SU-DHL-6 (cell line): ENCODE measurements at regions not wholly inside any gene's neighbourhood (a gene's known extent, or its start where the extent isn't known, plus 50 kb on each side); places are given as distances from the start of the nearest gene placed in this dataset.

Experiments used
- H2AFZ ChIP-seq: fragments of 200-600 bp; sonication (generic); 2 replicates; pipeline ENCODE4 v1.6.1; 2014; ENCODE audit warnings: low read depth, mild to moderate bottlenecking, moderate library complexity, mixed read lengths, antibody characterized with exemption, low read length; ENCODE audit not compliant: severe bottlenecking
- H3F3A ChIP-seq: fragments of 200-600 bp; shearing (Covaris generic); 2 replicates; pipeline ENCODE4 v1.6.0; 2016; ENCODE audit warnings: antibody characterized with exemption, mild to moderate bottlenecking; ENCODE audit not compliant: insufficient read depth
- H3K27ac ChIP-seq: fragments of 200-600 bp; sonication (generic); 2 replicates; pipeline ENCODE4 v1.5.1; 2016; ENCODE audit warnings: low read depth, mild to moderate bottlenecking, low read length, moderate library complexity, mixed read lengths
- H3K27me3 ChIP-seq: fragments of 200-600 bp; sonication (generic), shearing (Covaris generic); 2 replicates; pipeline ENCODE4 v1.6.0; 2014; ENCODE audit warnings: mild to moderate bottlenecking, low read length
- H3K36me3 ChIP-seq: fragments of 200-600 bp; sonication (generic); 2 replicates; pipeline ENCODE4 v1.6.1; 2014; ENCODE audit warnings: mild to moderate bottlenecking, low read length, mixed read lengths
- H3K4me2 ChIP-seq: fragments of 300-600, 200-600 bp; shearing (Covaris generic), sonication (generic); 2 replicates; pipeline ENCODE4 v1.6.0; 2014; ENCODE audit warnings: low read length, low read depth, mild to moderate bottlenecking; ENCODE audit not compliant: poor library complexity, severe bottlenecking
- H3K4me3 ChIP-seq: fragments of 200-600 bp; sonication (generic); 2 replicates; pipeline ENCODE4 v1.5.1; 2014; ENCODE audit warnings: antibody characterized with exemption, low read length, mild to moderate bottlenecking, mixed read lengths; ENCODE audit not compliant: insufficient read depth, poor library complexity, severe bottlenecking
- H3K79me2 ChIP-seq: fragments of 200-600 bp; sonication (generic); 2 replicates; pipeline ENCODE4 v1.6.1; 2014; ENCODE audit warnings: mild to moderate bottlenecking, low read length, moderate library complexity; ENCODE audit not compliant: insufficient read depth
- H3K9ac ChIP-seq: fragments of 200-600 bp; sonication (generic); 2 replicates; pipeline ENCODE4 v1.7.0; 2014; ENCODE audit warnings: mild to moderate bottlenecking, low read length
- H3K9me2 ChIP-seq: fragments of 200-600 bp; sonication (generic); replicated peaks from 2 replicates; pipeline ENCODE4 v1.6.1; 2014; ENCODE audit warnings: low read length; ENCODE audit not compliant: insufficient read depth
- H3K9me3 ChIP-seq: fragments of 200-600 bp; sonication (generic); 2 replicates; pipeline ENCODE4 v1.6.1; 2014; ENCODE audit warnings: low read length, mixed read lengths; ENCODE audit not compliant: insufficient read depth
- H4K20me1 ChIP-seq: fragments of 200-600 bp; sonication (generic); 2 replicates; pipeline ENCODE4 v1.6.1; 2014; ENCODE audit warnings: low read depth, mild to moderate bottlenecking, antibody characterized with exemption, low read length, moderate library complexity, mixed read lengths
- EZH2phosphoT487 ChIP-seq: fragments of 200-600 bp; sonication (generic), shearing (Covaris generic); conservative IDR thresholded peaks from 2 replicates; pipeline ENCODE4 v1.6.1; 2018; ENCODE audit warnings: mild to moderate bottlenecking, antibody characterized with exemption, low read length, moderate library complexity, mixed read lengths
- TF ChIP-seq, protein P1 (sequence below): fragments of 200-600 bp; sonication (generic); IDR thresholded peaks from one replicate; pipeline ENCODE4 v1.5.1; 2017; ENCODE audit warnings: antibody characterized with exemption, mild to moderate bottlenecking, low read length, moderate library complexity; ENCODE audit not compliant: insufficient read depth, poor library complexity, severe bottlenecking

DNA sequence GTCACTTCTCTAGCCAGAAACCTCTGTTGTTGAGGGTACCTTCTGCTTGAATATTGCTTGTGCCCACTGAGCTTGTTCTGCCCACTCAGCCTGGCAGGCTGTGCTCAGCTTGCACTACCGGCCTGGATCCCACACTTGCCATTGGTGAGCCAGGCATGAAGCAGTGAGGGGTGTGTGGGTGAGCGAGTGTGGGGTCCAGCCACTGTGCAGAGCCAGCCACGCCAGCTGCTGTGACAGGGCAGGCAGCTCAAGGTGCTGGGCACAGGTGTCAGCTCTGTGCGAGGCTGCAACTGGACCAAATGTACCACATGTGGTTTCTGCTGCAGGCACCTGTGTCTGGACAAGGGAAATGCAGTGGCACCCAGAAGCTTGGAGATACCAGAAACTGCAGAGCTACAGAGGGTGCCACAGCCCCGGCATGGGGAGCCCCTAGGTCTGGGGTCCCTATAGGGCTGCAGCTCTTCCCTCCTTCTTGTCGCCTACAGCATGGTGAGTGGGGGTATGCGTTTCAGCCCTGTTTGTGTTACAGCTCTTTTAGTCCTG is 305.1 kb upstream of the RIOK2 start:
- Histone ChIP-seq H3K79me2 (no peaks in the 10 kb centered on the region), H3K9ac (no peak overlapping the region), H3K27ac (no peak overlapping the region), H3F3A (no peaks in the 10 kb centered on the region), H3K9me3 (no peaks in the 10 kb centered on the region), H4K20me1 (no peaks in the 10 kb centered on the region), H2AFZ (no peak overlapping the region), H3K4me2 (no peak overlapping the region), H3K9me2 (no peaks in the 10 kb centered on the region), H3K4me3 (no peak overlapping the region), H3K36me3 (no peaks in the 10 kb centered on the region), H3K27me3 (no peaks in the 10 kb centered on the region)
- no peak for TF ChIP-seq EZH2phosphoT487
- TF ChIP-seq, protein P1, sequence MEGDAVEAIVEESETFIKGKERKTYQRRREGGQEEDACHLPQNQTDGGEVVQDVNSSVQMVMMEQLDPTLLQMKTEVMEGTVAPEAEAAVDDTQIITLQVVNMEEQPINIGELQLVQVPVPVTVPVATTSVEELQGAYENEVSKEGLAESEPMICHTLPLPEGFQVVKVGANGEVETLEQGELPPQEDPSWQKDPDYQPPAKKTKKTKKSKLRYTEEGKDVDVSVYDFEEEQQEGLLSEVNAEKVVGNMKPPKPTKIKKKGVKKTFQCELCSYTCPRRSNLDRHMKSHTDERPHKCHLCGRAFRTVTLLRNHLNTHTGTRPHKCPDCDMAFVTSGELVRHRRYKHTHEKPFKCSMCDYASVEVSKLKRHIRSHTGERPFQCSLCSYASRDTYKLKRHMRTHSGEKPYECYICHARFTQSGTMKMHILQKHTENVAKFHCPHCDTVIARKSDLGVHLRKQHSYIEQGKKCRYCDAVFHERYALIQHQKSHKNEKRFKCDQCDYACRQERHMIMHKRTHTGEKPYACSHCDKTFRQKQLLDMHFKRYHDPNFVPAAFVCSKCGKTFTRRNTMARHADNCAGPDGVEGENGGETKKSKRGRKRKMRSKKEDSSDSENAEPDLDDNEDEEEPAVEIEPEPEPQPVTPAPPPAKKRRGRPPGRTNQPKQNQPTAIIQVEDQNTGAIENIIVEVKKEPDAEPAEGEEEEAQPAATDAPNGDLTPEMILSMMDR = no peak

DNA sequence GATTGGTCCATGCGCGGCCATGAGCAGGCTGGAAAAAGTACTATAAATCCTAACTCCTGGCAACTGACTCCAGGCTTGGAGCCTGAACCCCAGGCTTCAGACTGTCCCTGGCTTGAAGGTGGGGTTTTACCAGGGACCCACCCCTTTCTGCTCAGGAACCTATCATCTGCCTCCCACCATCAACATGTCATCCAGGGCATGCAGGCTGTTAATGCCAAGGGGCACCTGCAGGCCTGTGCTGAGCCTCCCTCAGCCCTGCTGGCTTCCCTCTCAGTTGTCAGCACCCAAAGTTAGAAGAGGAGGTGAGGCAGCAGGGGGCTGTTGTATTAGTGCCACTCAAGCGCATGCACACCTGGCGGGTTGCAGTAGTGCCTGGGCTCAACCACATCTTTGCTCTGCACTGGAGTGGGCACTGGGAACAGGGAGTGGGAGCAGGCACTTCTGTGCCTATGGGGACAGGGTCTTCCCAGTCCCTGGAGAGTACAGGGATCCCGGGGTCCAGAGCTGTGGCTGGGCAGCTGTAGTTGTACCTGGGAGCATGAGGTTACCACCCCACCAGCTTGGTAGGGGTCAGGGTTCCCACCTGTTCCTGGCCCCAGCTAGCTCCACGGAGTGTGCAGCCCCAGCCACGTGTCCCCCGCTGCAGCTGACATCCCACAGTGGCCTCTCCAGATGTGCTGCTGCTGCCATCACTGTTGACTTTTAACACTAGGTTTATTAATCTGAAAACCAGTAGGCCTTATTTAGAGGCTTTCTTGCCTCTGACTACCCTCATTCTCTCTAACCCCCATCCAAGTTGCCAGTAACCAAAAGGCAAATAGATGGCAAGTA is 306.2 kb upstream of the RIOK2 start:
- H3K27me3 ChIP-seq = no peaks in the 10 kb centered on the region
- no peak overlapping the region for H3K27ac ChIP-seq
- H3K4me3 ChIP-seq = no peak overlapping the region
- no peak overlapping the region for H3K9ac ChIP-seq
- H3K9me2 ChIP-seq = no peaks in the 10 kb centered on the region
- no peak overlapping the region for H3K4me2 ChIP-seq
- no peaks in the 10 kb centered on the region for H3K9me3 ChIP-seq
- no peak overlapping the region for H2AFZ ChIP-seq
- H3K36me3 ChIP-seq = no peaks in the 10 kb centered on the region
- no peaks in the 10 kb centered on the region for H4K20me1 ChIP-seq
- H3F3A ChIP-seq = no peaks in the 10 kb centered on the region
- TF ChIP-seq EZH2phosphoT487 = no peak
- TF ChIP-seq, protein P1 = no peak
- no peaks in the 10 kb centered on the region for H3K79me2 ChIP-seq

DNA sequence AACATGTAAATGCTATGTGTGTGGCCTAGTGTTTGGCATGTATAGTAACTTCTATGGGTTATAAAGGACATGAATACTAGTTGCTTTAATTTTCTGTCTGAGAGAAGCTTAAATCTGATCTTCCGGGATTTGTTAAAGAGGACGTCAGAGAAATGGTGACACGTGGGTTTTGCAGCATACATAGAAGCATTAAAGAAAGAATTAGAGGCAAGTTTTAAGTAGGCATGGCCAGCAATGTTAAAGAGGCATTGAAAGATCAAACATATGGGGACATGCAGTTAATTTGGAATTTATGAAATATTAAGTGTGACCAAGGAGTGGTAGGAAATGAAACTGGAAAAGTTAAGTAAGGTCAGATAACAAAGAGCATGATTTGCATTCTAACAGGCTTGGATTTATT is 311.4 kb upstream of the RIOK2 start:
- no peak overlapping the region for H3K4me2 ChIP-seq
- no peaks in the 10 kb centered on the region for H3K9me2 ChIP-seq
- H3K9ac ChIP-seq = no peak overlapping the region
- TF ChIP-seq, protein P1 = no peak
- TF ChIP-seq EZH2phosphoT487 = no peak
- H3K79me2 ChIP-seq = no peaks in the 10 kb centered on the region
- H3K4me3 ChIP-seq = no peak overlapping the region
- H3K27ac ChIP-seq = no peak overlapping the region
- H3F3A ChIP-seq = no peaks in the 10 kb centered on the region
- H2AFZ ChIP-seq = no peak overlapping the region
- H3K36me3 ChIP-seq = no peaks in the 10 kb centered on the region
- H3K27me3 ChIP-seq = no peaks in the 10 kb centered on the region
- H3K9me3 ChIP-seq = no peaks in the 10 kb centered on the region
- no peaks in the 10 kb centered on the region for H4K20me1 ChIP-seq
